H1 (cell line): ENCODE measurements at regions not wholly inside any gene's neighbourhood (a gene's known extent, or its start where the extent isn't known, plus 50 kb on each side); places are given as distances from the start of the nearest gene placed in this dataset.

Source experiments
- CTCF ChIA-PET: fragments of 300-600 bp; sonication (Branson Sonifier 250); formaldehyde crosslinking; loops from one replicate; lab custom pipeline; 2021; ENCODE audit not compliant: partially characterized antibody; lab: Charles Lee
- POLR2A ChIA-PET: fragments of 300-600 bp; sonication (Branson Sonifier 250); formaldehyde crosslinking; loops from one replicate; lab custom pipeline; 2021; ENCODE audit warnings: inconsistent platforms; ENCODE audit not compliant: partially characterized antibody; lab: Charles Lee
- DNase-seq, 2 experiments: peaks; one replicate each; pipeline versions ENCODE4 v3.0.0 to v3.0.0-alpha.2; 2010 to 2022; ENCODE audit warnings: low spot score in 2 of 2, low read depth in 1 of 2, mixed read lengths in 1 of 2
- FAIRE-seq: peaks from 2 replicates; lab custom pipeline; 2011; peaks lifted over from hg19 to GRCh38; lab: Jason Lieb, UNC
- H2AFZ ChIP-seq: 2 replicates; pipeline ENCODE4 v1.8.1; 2012; ENCODE audit warnings: low read length, inconsistent platforms
- H2AK5ac ChIP-seq: 2 replicates; pipeline ENCODE4 v1.6.1; 2013; ENCODE audit warnings: low read depth, low read length
- H2BK120ac ChIP-seq: replicated peaks from 2 replicates; pipeline ENCODE3; 2013; ENCODE audit warnings: low read depth, low read length, inconsistent platforms
- H2BK12ac ChIP-seq: 2 replicates; pipeline ENCODE4 v1.6.1; 2013; ENCODE audit warnings: low read depth, low read length
- H2BK15ac ChIP-seq: 2 replicates; pipeline ENCODE4 v1.6.1; 2013; ENCODE audit warnings: low read length
- H2BK20ac ChIP-seq: 2 replicates; pipeline ENCODE4 v1.6.1; 2013; ENCODE audit warnings: low read length
- H2BK5ac ChIP-seq: 2 replicates; pipeline ENCODE4 v1.6.1; 2013; ENCODE audit warnings: low read depth, low read length
- H3K14ac ChIP-seq: 2 replicates; pipeline ENCODE4 v1.6.1; 2013; ENCODE audit warnings: inconsistent platforms; ENCODE audit not compliant: insufficient read length
- H3K18ac ChIP-seq: 2 replicates; pipeline ENCODE4 v1.6.1; 2013; ENCODE audit warnings: low read length; ENCODE audit errors: extremely low read depth
- H3K23ac ChIP-seq: 2 replicates; pipeline ENCODE4 v1.6.1; 2013; ENCODE audit warnings: inconsistent platforms; ENCODE audit not compliant: insufficient read length
- H3K23me2 ChIP-seq: 2 replicates; pipeline ENCODE4 v1.6.1; 2013; ENCODE audit warnings: low read depth, low read length
- H3K27ac ChIP-seq: 2 replicates; pipeline ENCODE4 v1.6.1; 2011; ENCODE audit warnings: low read depth, low read length, inconsistent platforms
- H3K27me3 ChIP-seq, 4 experiments: replicated peaks in 1 of 4; 1 replicate in 1 of 4; 2 replicates in 3 of 4; pipeline versions ENCODE4 v1.6.1 to v1.8.1; 2011 to 2013; ENCODE audit warnings: low read length in 3 of 4, mild to moderate bottlenecking in 3 of 4, inconsistent platforms in 2 of 4, mixed read lengths in 2 of 4, moderate library complexity in 1 of 4; ENCODE audit not compliant: control insufficient read depth in 3 of 4, insufficient read depth in 3 of 4; ENCODE audit errors: extremely low read depth in 1 of 4
- H3K36me3 ChIP-seq, 4 experiments: 2 replicates each; pipeline versions ENCODE4 v1.6.1 to v1.8.1; 2011 to 2013; ENCODE audit warnings: mild to moderate bottlenecking in 4 of 4, low read length in 3 of 4, moderate library complexity in 2 of 4, control low read depth in 1 of 4, inconsistent platforms in 1 of 4; ENCODE audit not compliant: insufficient read depth in 4 of 4, control insufficient read depth in 2 of 4
- H3K4ac ChIP-seq: replicated peaks from 2 replicates; pipeline ENCODE3; 2013; ENCODE audit warnings: low read length, low read depth, mixed read lengths, inconsistent platforms; ENCODE audit not compliant: insufficient read length
- H3K4me1 ChIP-seq, 4 experiments: replicated peaks in 1 of 4; 1 replicate in 1 of 4; 2 replicates in 3 of 4; pipeline versions ENCODE4 v1.6.1 to v1.8.1; 2011 to 2013; ENCODE audit warnings: low read length in 3 of 4, inconsistent platforms in 2 of 4, mixed read lengths in 1 of 4; ENCODE audit not compliant: insufficient read depth in 4 of 4, control insufficient read depth in 3 of 4
- H3K4me2 ChIP-seq, 2 experiments: 2 replicates each; pipeline versions ENCODE4 v1.6.1 to v1.8.1; 2011 to 2013; ENCODE audit warnings: low read depth in 2 of 2, low read length in 2 of 2, control low read depth in 1 of 2, inconsistent platforms in 1 of 2, mild to moderate bottlenecking in 1 of 2; ENCODE audit not compliant: insufficient read depth in 1 of 2
- H3K4me3 ChIP-seq, 4 experiments: fragments of 200-600, 300-600 bp in 1 of 4; sonication (generic), shearing (Covaris generic), sonication (Bioruptor Twin) in 1 of 4; 2 replicates each; pipeline versions ENCODE4 v1.5.1 to v1.8.1; 2011 to 2016; ENCODE audit warnings: low read length in 4 of 4, low read depth in 3 of 4, control low read depth in 2 of 4, inconsistent platforms in 2 of 4, mild to moderate bottlenecking in 2 of 4, mixed read lengths in 1 of 4, moderate library complexity in 1 of 4; ENCODE audit not compliant: insufficient read depth in 2 of 4; ENCODE audit errors: extremely low read depth in 1 of 4
- H3K56ac ChIP-seq: replicated peaks from 2 replicates; pipeline ENCODE3; 2013; ENCODE audit warnings: low read depth, mild to moderate bottlenecking, mixed read lengths, low read length, inconsistent platforms; ENCODE audit not compliant: insufficient read length
- H3K79me1 ChIP-seq: 2 replicates; pipeline ENCODE4 v1.6.1; 2013; ENCODE audit warnings: low read depth, low read length, control low read depth
- H3K79me2 ChIP-seq, 2 experiments: 2 replicates each; pipeline versions ENCODE4 v1.6.1 to v1.8.1; 2012 to 2013; ENCODE audit warnings: low read length in 2 of 2, mild to moderate bottlenecking in 2 of 2, inconsistent platforms in 1 of 2; ENCODE audit not compliant: insufficient read depth in 2 of 2, control insufficient read depth in 1 of 2
- H3K9ac ChIP-seq, 4 experiments: replicated peaks in 1 of 4; 1 replicate in 1 of 4; 2 replicates in 3 of 4; pipeline versions ENCODE4 v1.6.1 to v1.8.1; 2011 to 2013; ENCODE audit warnings: low read depth in 3 of 4, low read length in 3 of 4, control low read depth in 2 of 4, mild to moderate bottlenecking in 2 of 4, moderate library complexity in 2 of 4, inconsistent platforms in 1 of 4; ENCODE audit errors: extremely low read depth in 1 of 4
- H3K9me3 ChIP-seq, 2 experiments: 2 replicates each; pipeline versions ENCODE4 v1.6.1 to v1.8.1; 2012 to 2013; ENCODE audit warnings: mild to moderate bottlenecking in 2 of 2, moderate library complexity in 2 of 2, control low read depth in 1 of 2, inconsistent platforms in 1 of 2, low read depth in 1 of 2, low read length in 1 of 2, mixed read lengths in 1 of 2; ENCODE audit not compliant: insufficient read depth in 2 of 2
- H4K20me1 ChIP-seq, 2 experiments: replicated peaks in 1 of 2; 2 replicates each; pipeline versions ENCODE3 to v1.8.1; 2011 to 2013; ENCODE audit warnings: inconsistent platforms in 2 of 2, low read length in 2 of 2, mild to moderate bottlenecking in 1 of 2; ENCODE audit not compliant: insufficient read depth in 2 of 2, control insufficient read depth in 1 of 2
- H4K5ac ChIP-seq: 2 replicates; pipeline ENCODE4 v1.6.1; 2013; ENCODE audit warnings: low read length, low read depth, mixed read lengths, inconsistent platforms; ENCODE audit not compliant: insufficient read length
- H4K8ac ChIP-seq: 2 replicates; pipeline ENCODE4 v1.8.0; 2013; ENCODE audit warnings: mild to moderate bottlenecking, moderate library complexity, low read length, inconsistent platforms; ENCODE audit not compliant: insufficient read depth; ENCODE audit errors: extremely low read depth
- H4K91ac ChIP-seq: replicated peaks from 2 replicates; pipeline ENCODE3; 2013; ENCODE audit warnings: low read length, mixed read lengths, inconsistent platforms; ENCODE audit not compliant: insufficient read length
- JUND ChIP-seq: IDR thresholded peaks from 2 replicates; pipeline ENCODE4 v1.6.1; 2011; ENCODE audit warnings: mild to moderate bottlenecking, improper control_type of control experiment, low read length
- MAFK ChIP-seq: IDR thresholded peaks from 2 replicates; pipeline ENCODE4 v1.6.1; 2012; ENCODE audit warnings: low read depth, mild to moderate bottlenecking, improper control_type of control experiment, low read length
- POLR2A ChIP-seq, 2 experiments: IDR thresholded peaks; 1 replicate in 1 of 2; 2 replicates in 1 of 2; pipeline ENCODE4 v1.6.1; 2011; ENCODE audit warnings: low read depth in 2 of 2, low read length in 2 of 2, mild to moderate bottlenecking in 2 of 2; ENCODE audit errors: control extremely low read depth in 1 of 2
- POU5F1 ChIP-seq: IDR thresholded peaks from 2 replicates; pipeline ENCODE4 v1.6.1; 2011; ENCODE audit warnings: low read depth, mild to moderate bottlenecking, low read length, moderate library complexity
- RAD21 ChIP-seq, 2 experiments: IDR thresholded peaks in 1 of 2; conservative IDR thresholded peaks in 1 of 2; 2 replicates each; pipeline ENCODE4 v1.6.1; 2011; ENCODE audit warnings: low read depth in 2 of 2, low read length in 2 of 2, improper control_type of control experiment in 1 of 2, inconsistent platforms in 1 of 2, mild to moderate bottlenecking in 1 of 2, moderate library complexity in 1 of 2
- RXRA ChIP-seq: IDR thresholded peaks from 2 replicates; pipeline ENCODE4 v1.6.1; 2011; ENCODE audit warnings: low read depth, mild to moderate bottlenecking, low read length, moderate library complexity; ENCODE audit not compliant: insufficient read depth
- WGBS, 2 experiments: shearing (Covaris generic) in 1 of 2; methylation state at CpG; one replicate each; pipeline versions ENCODE4 v1.1.6 to v1.1.7; 2013 to 2015; ENCODE audit warnings: low lambda C conversion rate in 2 of 2, mixed read lengths in 2 of 2, inconsistent platforms in 1 of 2, low coverage in 1 of 2, missing lambda C conversion rate in 1 of 2; ENCODE audit not compliant: insufficient replicate concordance in 2 of 2, insufficient coverage in 1 of 2, insufficient read length in 1 of 2; ENCODE audit errors: extremely low coverage in 1 of 2, missing lambda C conversion rate in 1 of 2; 5-methylcytosine and 5-hydroxymethylcytosine counted together
- TF ChIP-seq, protein P1 (sequence below), 3 experiments: IDR thresholded peaks; 1 replicate in 2 of 3; 2 replicates in 1 of 3; pipeline versions ENCODE4 v1.5.1 to v1.6.1; 2011; ENCODE audit warnings: low read length in 3 of 3, mild to moderate bottlenecking in 3 of 3, inconsistent platforms in 2 of 3, low read depth in 1 of 3, moderate library complexity in 1 of 3; ENCODE audit not compliant: insufficient read depth in 1 of 3; ENCODE audit errors: control extremely low read depth in 1 of 3

DNA sequence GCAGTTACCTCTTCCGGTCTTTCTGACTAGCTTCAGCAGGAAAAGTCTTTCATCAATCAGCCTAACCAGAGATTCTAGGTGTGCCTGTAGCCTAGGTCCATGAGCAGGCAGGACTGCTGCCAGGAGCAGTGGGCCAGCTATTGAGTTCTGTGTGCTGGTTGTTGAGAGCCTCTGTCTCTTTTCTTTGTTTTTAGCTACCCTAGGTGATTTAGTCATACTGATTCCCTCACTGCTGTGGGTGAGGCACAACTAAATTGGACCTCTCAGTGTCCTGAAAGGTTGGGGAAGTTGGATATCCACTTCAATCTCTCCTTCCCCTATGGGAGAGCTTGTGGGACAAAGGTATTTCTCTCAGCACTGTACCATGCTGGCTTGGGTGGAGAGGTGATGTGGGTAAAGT is 354.9 kb downstream of the GPAT3 start:
- H2AK5ac ChIP-seq: no peak overlapping the region
- no peaks in the 10 kb centered on the region for H3K9me3 ChIP-seq
- H2BK12ac ChIP-seq: no peak overlapping the region
- H3K23me2 ChIP-seq: no peaks in the 10 kb centered on the region
- no peak overlapping the region for H3K27ac ChIP-seq
- H2BK5ac ChIP-seq: no peak overlapping the region
- no peak overlapping the region for H2BK15ac ChIP-seq
- peak overlapping the region; percentile 39 for H4K91ac ChIP-seq
- H3K18ac ChIP-seq: no peak overlapping the region; the same call in 1 of the 2 replicates
- H3K4me3 ChIP-seq: no peak overlapping the region
- H2BK120ac ChIP-seq: peak overlapping the region; percentile 71
- no peak overlapping the region for H3K14ac ChIP-seq
- H3K4ac ChIP-seq: no peak overlapping the region
- no peaks in the 10 kb centered on the region for H3K79me2 ChIP-seq
- H2AFZ ChIP-seq: peak overlapping the region; percentile 92
- H4K20me1 ChIP-seq: no peaks in the 10 kb centered on the region
- H4K8ac ChIP-seq: no peak overlapping the region
- H3K23ac ChIP-seq: no peak overlapping the region
- WGBS, 2 experiments: 72% methylated on average over 1 of the region's 1 CpG; no CpG with 5 or more reads in 1 of the 2 experiments
- H2BK20ac ChIP-seq: no peak overlapping the region
- H3K36me3 ChIP-seq: no peaks in the 10 kb centered on the region
- ChIA-PET POLR2A (no interaction called here), CTCF (interaction anchor here (0.9 to 1.3 kb wide), 3 partner anchors 9 to 253 kb away, joined by 3 read pairs; no protein-coding TSS in a partner anchor)
- H4K5ac ChIP-seq: no peak overlapping the region
- H3K27me3 ChIP-seq: no peaks in the 10 kb centered on the region
- H3K56ac ChIP-seq: no peak overlapping the region
- H3K9ac ChIP-seq: no peak overlapping the region
- FAIRE-seq (no peak), DNase-seq (no peak)
- H3K4me2 ChIP-seq: no peak overlapping the region
- no peaks in the 10 kb centered on the region for H3K79me1 ChIP-seq
- H3K4me1 ChIP-seq: peaks cover 0 to 3% (median 0%) of the 10 kb centered on the region in 4 experiments; a peak in 1 of 7 replicates
- TF ChIP-seq RXRA (no peak), POLR2A (IDR thresholded peaks at IDR 0.05; ENCODE audit: control extremely low read depth in 1 of 2, low read depth in 2 of 2, low read length in 2 of 2) (no peak), RAD21 (IDR thresholded peaks at IDR 0.05 in 1 of 2, conservative IDR thresholded peaks at IDR 0.05 in 1 of 2; ENCODE audit: low read depth in 2 of 2, low read length in 2 of 2) (no peak), JUND (no peak), MAFK (no peak), POU5F1 (no peak)
- TF ChIP-seq, protein P1, sequence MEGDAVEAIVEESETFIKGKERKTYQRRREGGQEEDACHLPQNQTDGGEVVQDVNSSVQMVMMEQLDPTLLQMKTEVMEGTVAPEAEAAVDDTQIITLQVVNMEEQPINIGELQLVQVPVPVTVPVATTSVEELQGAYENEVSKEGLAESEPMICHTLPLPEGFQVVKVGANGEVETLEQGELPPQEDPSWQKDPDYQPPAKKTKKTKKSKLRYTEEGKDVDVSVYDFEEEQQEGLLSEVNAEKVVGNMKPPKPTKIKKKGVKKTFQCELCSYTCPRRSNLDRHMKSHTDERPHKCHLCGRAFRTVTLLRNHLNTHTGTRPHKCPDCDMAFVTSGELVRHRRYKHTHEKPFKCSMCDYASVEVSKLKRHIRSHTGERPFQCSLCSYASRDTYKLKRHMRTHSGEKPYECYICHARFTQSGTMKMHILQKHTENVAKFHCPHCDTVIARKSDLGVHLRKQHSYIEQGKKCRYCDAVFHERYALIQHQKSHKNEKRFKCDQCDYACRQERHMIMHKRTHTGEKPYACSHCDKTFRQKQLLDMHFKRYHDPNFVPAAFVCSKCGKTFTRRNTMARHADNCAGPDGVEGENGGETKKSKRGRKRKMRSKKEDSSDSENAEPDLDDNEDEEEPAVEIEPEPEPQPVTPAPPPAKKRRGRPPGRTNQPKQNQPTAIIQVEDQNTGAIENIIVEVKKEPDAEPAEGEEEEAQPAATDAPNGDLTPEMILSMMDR (IDR thresholded peaks at IDR 0.05; ENCODE audit: control extremely low read depth in 1 of 3, insufficient read depth in 1 of 3, low read depth in 1 of 3, low read length in 3 of 3): no peak
